Caco-2 (cell line): ENCODE measurements at regions not wholly inside any gene's neighbourhood (a gene's known extent, or its start where the extent isn't known, plus 50 kb on each side); places are given as distances from the start of the nearest gene placed in this dataset.

ENCODE experiments used
- BruUV-seq: library from RNA; stranded (reverse); fragments of 400-500 nt; replicated peaks from 2 replicates; lab custom pipeline; 2021; lab: Mats Ljungman, UMichigan
- CTCF ChIA-PET: fragments of 300-600 bp; sonication (Branson Sonifier 250); formaldehyde crosslinking; loops from one replicate; lab custom pipeline; 2022; ENCODE audit warnings: antibody characterized with exemption; lab: Charles Lee
- POLR2A ChIA-PET: fragments of 300-600 bp; sonication (Branson Sonifier 250); formaldehyde crosslinking; loops from one replicate; lab custom pipeline; 2022; ENCODE audit warnings: antibody characterized with exemption; lab: Charles Lee
- DNase-seq, 2 experiments: peaks; one replicate each; pipeline versions ENCODE4 v3.0.0 to v3.0.0-alpha.2; 2020 to 2022
- H3K27me3 ChIP-seq: replicated peaks from 2 replicates; pipeline ENCODE4 v1.6.0; 2011; ENCODE audit warnings: low read length; ENCODE audit not compliant: control insufficient read depth, insufficient read depth
- H3K36me3 ChIP-seq: 2 replicates; pipeline ENCODE4 v1.5.1; 2011; ENCODE audit warnings: low read length; ENCODE audit not compliant: control insufficient read depth, insufficient read depth
- H3K4me1 ChIP-seq: fragments of 250-450 bp; sonication (Bioruptor Pico); 2 replicates; pipeline ENCODE4 v1.5.1; 2020; ENCODE audit warnings: mild to moderate bottlenecking
- H3K4me3 ChIP-seq: 2 replicates; pipeline ENCODE4 v1.5.1; 2011; ENCODE audit warnings: low read depth, mild to moderate bottlenecking, control low read depth, low read length
- H3K9me3 ChIP-seq: fragments of 250-450 bp; sonication (Bioruptor Pico); 2 replicates; pipeline ENCODE4 v1.5.1; 2020; ENCODE audit warnings: mild to moderate bottlenecking, moderate library complexity
- H3K27ac Mint-ChIP-seq: one replicate; pipeline ENCODE4 v1.8.0; 2022; ENCODE audit warnings: mixed read lengths; ENCODE audit not compliant: unreplicated experiment
- H3K27me3 Mint-ChIP-seq: one replicate; pipeline ENCODE4 v1.8.0; 2022; ENCODE audit warnings: mixed read lengths; ENCODE audit not compliant: insufficient read depth, unreplicated experiment
- H3K36me3 Mint-ChIP-seq: one replicate; pipeline ENCODE4 v1.8.0; 2022; ENCODE audit warnings: mild to moderate bottlenecking, mixed read lengths; ENCODE audit not compliant: insufficient read depth, unreplicated experiment
- H3K4me1 Mint-ChIP-seq: one replicate; pipeline ENCODE4 v1.8.0; 2022; ENCODE audit warnings: low read depth, mixed read lengths; ENCODE audit not compliant: unreplicated experiment
- H3K4me3 Mint-ChIP-seq: one replicate; pipeline ENCODE4 v1.8.0; 2022; ENCODE audit warnings: mild to moderate bottlenecking, moderate library complexity, mixed read lengths; ENCODE audit not compliant: unreplicated experiment
- H3K9me3 Mint-ChIP-seq: one replicate; pipeline ENCODE4 v1.8.0; 2022; ENCODE audit warnings: mixed read lengths; ENCODE audit not compliant: unreplicated experiment
- CTCF ChIP-seq, 2 experiments: fragments of 200-600 bp in 1 of 2; IDR thresholded peaks; 1 replicate in 1 of 2; 2 replicates in 1 of 2; pipeline versions ENCODE4 v1.5.1 to v1.8.0; 2011 to 2022; ENCODE audit warnings: antibody characterized with exemption in 1 of 2, control low read depth in 1 of 2, inconsistent platforms in 1 of 2, low read depth in 1 of 2, low read length in 1 of 2, mild to moderate bottlenecking in 1 of 2, moderate library complexity in 1 of 2; ENCODE audit not compliant: insufficient read depth in 1 of 2, severe bottlenecking in 1 of 2, unreplicated experiment in 1 of 2
- intact Hi-C: fragments of 100-400 bp; cut with micrococcal nuclease; formaldehyde crosslinking; loops from one replicate; pipeline ENCODE4 v1.10.0; 2022; ENCODE audit not compliant: unreplicated experiment

- Mint-ChIP-seq H3K27me3 (no peaks in the 10 kb centered on the region), H3K4me3 (no peak overlapping the region), H3K4me1 (no peaks in the 10 kb centered on the region), H3K27ac (no peak overlapping the region), H3K9me3 (peaks cover 3% of the 10 kb centered on the region), H3K36me3 (no peaks in the 10 kb centered on the region)
- Histone ChIP-seq H3K27me3 (no peaks in the 10 kb centered on the region), H3K4me1 (no peaks in the 10 kb centered on the region), H3K36me3 (no peaks in the 10 kb centered on the region), H3K4me3 (no peak overlapping the region), H3K9me3 (no peaks in the 10 kb centered on the region)
- ChIA-PET CTCF (no interaction called here), POLR2A (no interaction called here)
- intact Hi-C loops, result no loop called here
- TF ChIP-seq CTCF (IDR thresholded peaks at IDR 0.05; ENCODE audit: insufficient read depth in 1 of 2, low read depth in 1 of 2, low read length in 1 of 2, severe bottlenecking in 1 of 2, unreplicated experiment in 1 of 2), result no peak
- DNase-seq, result no peak
- BruUV-seq, result no TSS peak
These were observed 283.7 kb downstream of the SUCLG1 start for GRCh38 chr2:84175340-84175739.

- H3K4me1 ChIP-seq, result no peaks in the 10 kb centered on the region
- no TSS peak for BruUV-seq
- no peak overlapping the region for H3K4me3 Mint-ChIP-seq
- H3K4me1 Mint-ChIP-seq, result no peaks in the 10 kb centered on the region
- no peak overlapping the region for H3K4me3 ChIP-seq
- no peaks in the 10 kb centered on the region for H3K27me3 ChIP-seq
- intact Hi-C loops, result no loop called here
- no peak overlapping the region for H3K27ac Mint-ChIP-seq
- CTCF ChIA-PET, result no interaction called here
- peaks cover 6% of the 10 kb centered on the region for H3K9me3 Mint-ChIP-seq
- POLR2A ChIA-PET, result no interaction called here
- no peaks in the 10 kb centered on the region for H3K9me3 ChIP-seq
- no peaks in the 10 kb centered on the region for H3K36me3 ChIP-seq
- no peaks in the 10 kb centered on the region for H3K36me3 Mint-ChIP-seq
- no peak for DNase-seq
- no peaks in the 10 kb centered on the region for H3K27me3 Mint-ChIP-seq
- TF ChIP-seq CTCF (IDR thresholded peaks at IDR 0.05; ENCODE audit: insufficient read depth in 1 of 2, low read depth in 1 of 2, low read length in 1 of 2, severe bottlenecking in 1 of 2, unreplicated experiment in 1 of 2), result no peak
These were observed 286.0 kb downstream of the SUCLG1 start for GRCh38 chr2:84173041-84173440.

GRCh38 chr2:84170979-84171378 is 288.1 kb downstream of the SUCLG1 start:
- Histone ChIP-seq H3K4me1 (no peaks in the 10 kb centered on the region), H3K4me3 (no peak overlapping the region), H3K36me3 (no peaks in the 10 kb centered on the region), H3K27me3 (no peaks in the 10 kb centered on the region), H3K9me3 (no peaks in the 10 kb centered on the region)
- no peak for DNase-seq
- no peak for TF ChIP-seq CTCF (IDR thresholded peaks at IDR 0.05; ENCODE audit: insufficient read depth in 1 of 2, low read depth in 1 of 2, low read length in 1 of 2, severe bottlenecking in 1 of 2, unreplicated experiment in 1 of 2)
- no peaks in the 10 kb centered on the region for H3K4me1 Mint-ChIP-seq
- no peaks in the 10 kb centered on the region for H3K27me3 Mint-ChIP-seq
- BruUV-seq, result no TSS peak
- no peak overlapping the region for H3K4me3 Mint-ChIP-seq
- no peak overlapping the region for H3K27ac Mint-ChIP-seq
- H3K9me3 Mint-ChIP-seq, result peaks cover 6% of the 10 kb centered on the region
- intact Hi-C loops, result no loop called here
- ChIA-PET CTCF (no interaction called here), POLR2A (no interaction called here)
- H3K36me3 Mint-ChIP-seq, result no peaks in the 10 kb centered on the region
